ENCODE measurements at regions not wholly inside any gene's neighbourhood (a gene's known extent, or its start where the extent isn't known, plus 50 kb on each side); places are given as distances from the start of the nearest gene placed in this dataset.

- TF ChIP-seq L3MBTL2 (conservative IDR thresholded peaks at IDR 0.05) (no peak), FOXA1 (IDR thresholded peaks at IDR 0.05) (no peak), SP1 (IDR thresholded peaks at IDR 0.05) (no peak), PKNOX1 (IDR thresholded peaks at IDR 0.05) (no peak), SUZ12 (IDR thresholded peaks at IDR 0.05) (no peak), TARDBP (IDR thresholded peaks at IDR 0.05) (no peak), ELF4 (IDR thresholded peaks at IDR 0.05) (no peak), FOXM1 (IDR thresholded peaks at IDR 0.05; ENCODE audit: borderline replicate concordance) (no peak), NFRKB (IDR thresholded peaks at IDR 0.05) (no peak), HDGF (IDR thresholded peaks at IDR 0.05; ENCODE audit: borderline replicate concordance) (no peak), CTBP1 (IDR thresholded peaks at IDR 0.05; ENCODE audit: borderline replicate concordance) (no peak), LEF1 (IDR thresholded peaks at IDR 0.05; ENCODE audit: borderline replicate concordance) (no peak)
Observed at GRCh38 chr12:7571257-7571656, 67.7 kb upstream of the CD163 start.
